ENCODE measurements at regions not wholly inside any gene's neighbourhood (a gene's known extent, or its start where the extent isn't known, plus 50 kb on each side); places are given as distances from the start of the nearest gene placed in this dataset.

GRCh38 chr6:122913558-122913957, 82.5 kb upstream of the CLVS2 start:
- no peak for TF ChIP-seq CTCF (IDR thresholded peaks at IDR 0.05)
- no peak for TF ChIP-seq POLR2A (IDR thresholded peaks at IDR 0.05)
